ENCODE measurements at regions not wholly inside any gene's neighbourhood (a gene's known extent, or its start where the extent isn't known, plus 50 kb on each side); places are given as distances from the start of the nearest gene placed in this dataset.

DNA sequence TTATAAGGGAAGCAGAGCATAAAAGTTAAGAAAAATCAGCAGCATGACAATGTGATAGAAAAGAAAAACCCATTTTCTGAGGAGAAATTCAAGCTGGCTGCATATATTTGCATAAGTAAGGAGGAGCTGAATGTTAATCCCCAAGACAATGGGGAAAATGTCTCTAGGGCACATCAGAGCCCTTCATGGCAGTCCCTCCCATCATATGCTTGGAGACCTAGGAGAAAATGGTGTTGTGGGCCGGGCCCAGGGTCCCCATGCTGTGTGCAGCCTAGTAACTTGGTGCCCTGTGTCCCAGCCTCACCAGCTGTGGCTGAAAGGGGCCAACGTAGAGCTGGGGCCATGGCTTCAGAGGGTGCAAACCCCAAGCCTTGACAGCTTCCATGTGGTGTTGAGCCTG is 100.6 kb upstream of the PLPPR4 start:
- no peak for DNase-seq (ENCODE audit: low spot score)

DNA sequence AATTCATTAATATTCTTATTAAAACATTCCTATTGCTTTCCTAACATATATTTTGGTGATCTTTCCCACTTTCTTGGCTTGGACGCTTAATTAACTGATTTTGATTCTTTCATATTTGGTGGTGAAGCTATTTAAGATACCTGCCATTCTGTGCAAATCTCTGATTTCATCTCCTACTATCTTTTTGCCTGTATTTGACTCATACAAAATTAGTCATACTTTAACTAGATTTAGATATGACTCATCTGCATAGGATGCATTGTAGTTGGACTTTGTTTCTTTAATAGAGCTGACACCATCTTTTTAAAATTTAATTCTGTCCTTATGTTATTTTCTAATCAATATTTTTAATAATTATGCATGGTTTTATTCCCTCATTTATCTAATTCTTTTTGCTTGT is 93.8 kb upstream of the PLPPR4 start:
- DNase-seq (ENCODE audit: low spot score): no peak

DNA sequence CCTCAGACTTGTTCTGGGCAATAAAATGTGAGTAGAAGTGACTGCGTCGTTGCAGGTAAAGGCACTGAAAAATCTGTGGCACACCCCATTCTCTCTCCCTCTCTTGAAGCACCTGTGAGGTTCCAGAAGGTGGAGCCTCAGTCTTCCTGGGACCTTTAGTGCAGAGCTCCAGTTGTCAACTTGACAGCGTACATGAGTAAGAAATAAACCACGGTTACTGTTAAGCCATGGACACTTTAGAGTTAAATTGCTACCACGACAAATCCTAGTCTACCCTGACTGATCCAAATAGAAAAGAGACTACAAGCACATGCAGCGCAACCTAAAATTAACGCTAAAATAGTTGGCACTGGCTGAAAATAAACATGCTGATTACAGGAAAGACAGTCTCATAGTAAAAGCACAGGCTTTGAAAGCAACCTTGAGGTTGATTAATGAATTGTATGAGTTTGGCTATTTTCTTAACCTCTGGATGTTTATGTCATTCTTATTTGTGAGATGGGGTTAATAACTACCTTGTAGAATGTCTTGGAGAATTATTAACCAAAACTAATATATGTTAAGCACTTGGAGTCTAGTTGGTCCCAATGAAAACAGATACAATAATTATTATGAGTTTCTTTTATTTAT is 93.0 kb upstream of the PLPPR4 start:
- DNase-seq (ENCODE audit: low spot score): no peak

- no peak for DNase-seq (ENCODE audit: low spot score)
Measured at GRCh38 chr1:99173282-99173681, 91.0 kb upstream of the PLPPR4 start.

GRCh38 chr1:99173900-99174299 is 90.4 kb upstream of the PLPPR4 start:
- DNase-seq (ENCODE audit: low spot score): no peak

- DNase-seq (ENCODE audit: low spot score): no peak
Measured at GRCh38 chr1:99176753-99177152, 87.5 kb upstream of the PLPPR4 start.

DNA sequence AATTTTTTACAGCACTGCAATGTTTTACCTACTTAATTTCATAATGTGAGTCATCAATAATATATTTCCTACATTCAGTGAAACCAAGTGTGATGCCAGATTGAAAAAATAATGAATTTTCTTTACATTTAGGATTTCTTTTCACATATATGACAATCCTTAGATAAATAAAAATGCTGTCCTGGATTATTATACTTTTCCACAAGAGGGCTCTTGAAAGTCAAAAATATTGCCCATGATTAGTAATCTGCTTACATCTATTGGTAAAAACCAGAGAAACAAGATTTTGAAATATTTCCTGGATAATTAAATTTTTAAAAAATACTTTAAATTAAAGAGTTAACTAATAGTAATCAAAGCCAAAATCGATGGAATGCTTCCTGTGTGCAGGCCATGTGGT is 86.8 kb upstream of the PLPPR4 start:
- no peak for DNase-seq (ENCODE audit: low spot score)

DNA sequence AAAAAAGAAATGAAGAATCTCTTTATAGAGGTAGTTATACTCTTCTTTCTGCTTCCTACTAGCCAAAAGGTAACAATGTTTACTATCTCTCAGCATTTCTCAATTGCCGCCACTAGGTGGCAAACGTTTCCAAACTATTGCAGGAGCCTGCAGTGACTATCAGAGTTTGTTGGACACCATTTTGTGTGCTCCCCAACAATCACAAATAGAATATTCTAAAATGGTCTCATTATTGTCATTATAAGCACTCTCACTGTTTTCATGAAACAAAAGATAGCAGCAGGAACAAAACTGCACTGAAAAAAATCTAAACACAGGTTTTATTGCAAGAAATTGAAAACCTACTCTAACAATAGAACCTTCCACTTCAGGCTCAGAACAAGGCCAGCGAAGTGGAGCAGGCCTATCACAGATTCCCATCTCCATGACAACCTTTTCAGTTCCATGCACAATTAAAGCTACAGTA is 83.9 kb upstream of the PLPPR4 start:
- DNase-seq (ENCODE audit: low spot score): peak; percentile 90

GRCh38 chr1:99180915-99181314 is 83.4 kb upstream of the PLPPR4 start:
- DNase-seq (ENCODE audit: low spot score): no peak

- DNase-seq (ENCODE audit: low spot score): no peak
Measured at GRCh38 chr1:99181892-99182291, 82.4 kb upstream of the PLPPR4 start.

GRCh38 chr1:99185196-99185595 is 79.1 kb upstream of the PLPPR4 start:
- DNase-seq (ENCODE audit: low spot score): no peak

GRCh38 chr1:99193431-99193830 is 70.9 kb upstream of the PLPPR4 start:
- DNase-seq (ENCODE audit: low spot score): no peak

DNA sequence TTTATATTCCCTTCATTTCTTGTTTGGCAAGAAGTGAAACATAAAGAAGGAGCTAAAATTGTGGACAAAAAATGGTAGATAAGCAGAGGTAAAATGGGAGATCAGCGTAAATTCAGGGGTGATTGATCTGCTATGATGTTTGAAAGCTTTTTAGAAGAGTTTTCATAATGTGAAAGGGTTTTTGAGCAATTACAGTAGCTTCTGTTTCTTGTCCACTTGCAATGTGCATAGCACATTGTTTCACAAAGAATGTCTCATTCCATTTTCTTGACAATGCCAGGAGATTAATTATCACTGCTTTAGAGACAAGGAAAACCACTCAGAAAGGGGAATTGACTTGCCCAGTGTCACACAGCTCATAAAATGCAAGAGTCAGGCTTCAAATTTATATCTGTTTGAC is 65.9 kb upstream of the PLPPR4 start:
- no peak for DNase-seq (ENCODE audit: low spot score)

- DNase-seq (ENCODE audit: low spot score): no peak
Measured at GRCh38 chr1:99207216-99207615, 57.1 kb upstream of the PLPPR4 start.
